CD14-positive monocyte (primary cell): ENCODE measurements at regions not wholly inside any gene's neighbourhood (a gene's known extent, or its start where the extent isn't known, plus 50 kb on each side); places are given as distances from the start of the nearest gene placed in this dataset.

ENCODE experiments used
- DNase-seq, 3 donors: peaks; one replicate each; pipeline ENCODE4 v3.0.0-alpha.2; 2011 to 2022
- H2AFZ ChIP-seq: 2 replicates; pipeline ENCODE4 v1.6.0; 2012; ENCODE audit warnings: mild to moderate bottlenecking, low read depth, low read length, inconsistent platforms; ENCODE audit not compliant: insufficient read depth, poor library complexity, severe bottlenecking
- H3K27ac ChIP-seq, 2 donors: 1 replicate in 1 of 2; 2 replicates in 1 of 2; pipeline ENCODE4 v1.5.1; 2012 to 2013; ENCODE audit warnings: low read length in 2 of 2, control low read depth in 1 of 2, inconsistent platforms in 1 of 2, low read depth in 1 of 2, mild to moderate bottlenecking in 1 of 2
- H3K27me3 ChIP-seq, 2 donors: one replicate each; pipeline versions ENCODE4 v1.6.0 to v1.6.1; 2011 to 2013; ENCODE audit warnings: low read length in 2 of 2; ENCODE audit not compliant: control insufficient read depth in 2 of 2, insufficient read depth in 2 of 2
- H3K36me3 ChIP-seq, 2 donors: replicated peaks in 1 of 2; 1 replicate in 1 of 2; 2 replicates in 1 of 2; pipeline versions ENCODE4 v1.5.1 to v1.6.1; 2012 to 2013; ENCODE audit warnings: low read length in 2 of 2, control low read depth in 1 of 2, inconsistent platforms in 1 of 2, mild to moderate bottlenecking in 1 of 2; ENCODE audit not compliant: insufficient read depth in 2 of 2, control insufficient read depth in 1 of 2
- H3K4me1 ChIP-seq, 2 donors: 1 replicate in 1 of 2; 2 replicates in 1 of 2; pipeline versions ENCODE4 v1.5.1 to v1.6.1; 2012 to 2013; ENCODE audit warnings: low read length in 2 of 2, control low read depth in 1 of 2, inconsistent platforms in 1 of 2, mild to moderate bottlenecking in 1 of 2, moderate library complexity in 1 of 2; ENCODE audit not compliant: insufficient read depth in 2 of 2, control insufficient read depth in 1 of 2
- H3K4me2 ChIP-seq: replicated peaks from 2 replicates; pipeline ENCODE3; 2012; ENCODE audit warnings: low read length, moderate library complexity, mild to moderate bottlenecking; ENCODE audit not compliant: poor library complexity, severe bottlenecking; ENCODE audit errors: extremely low read depth
- H3K4me3 ChIP-seq, 3 experiments: fragments of 200-600 bp in 1 of 3; sonication (generic) in 1 of 3; replicated peaks in 1 of 3; 1 replicate in 2 of 3; 2 replicates in 1 of 3; pipeline ENCODE4 v1.5.1; 2011 to 2013; ENCODE audit warnings: low read length in 3 of 3, mild to moderate bottlenecking in 3 of 3, control low read depth in 2 of 3, low read depth in 2 of 3, inconsistent platforms in 1 of 3, moderate library complexity in 1 of 3
- H3K79me2 ChIP-seq: 2 replicates; pipeline ENCODE4 v1.6.0; 2012; ENCODE audit warnings: mild to moderate bottlenecking, control low read depth, inconsistent platforms, low read length, moderate library complexity; ENCODE audit not compliant: insufficient read depth
- H3K9ac ChIP-seq: 2 replicates; pipeline ENCODE4 v1.6.0; 2017; ENCODE audit warnings: low read length, mild to moderate bottlenecking; ENCODE audit not compliant: insufficient read depth, poor library complexity, severe bottlenecking
- H3K9me3 ChIP-seq, 2 donors: replicated peaks in 1 of 2; 1 replicate in 1 of 2; 2 replicates in 1 of 2; pipeline versions ENCODE4 v1.5.1 to v1.6.1; 2012 to 2013; ENCODE audit warnings: low read length in 2 of 2, control low read depth in 1 of 2; ENCODE audit not compliant: control insufficient read depth in 1 of 2, insufficient read depth in 1 of 2
- H4K20me1 ChIP-seq: 2 replicates; pipeline ENCODE4 v1.6.0; 2012; ENCODE audit warnings: mild to moderate bottlenecking, low read length, control low read depth, moderate library complexity; ENCODE audit not compliant: insufficient read depth
- H3K27ac Mint-ChIP-seq, 7 donors: one replicate each; pipeline ENCODE4 v1.8.0; 2020; ENCODE audit warnings: mild to moderate bottlenecking in 7 of 7, mixed read lengths in 7 of 7, moderate library complexity in 6 of 7, inconsistent platforms in 2 of 7
- H3K27me3 Mint-ChIP-seq, 3 donors: one replicate each; pipeline ENCODE4 v1.8.0; 2021 to 2022; ENCODE audit warnings: low read depth in 3 of 3, mild to moderate bottlenecking in 3 of 3, mixed read lengths in 3 of 3, moderate library complexity in 3 of 3, inconsistent platforms in 1 of 3
- H3K36me3 Mint-ChIP-seq, 2 donors: one replicate each; pipeline ENCODE4 v1.8.0; 2020; ENCODE audit warnings: mixed read lengths in 2 of 2, inconsistent platforms in 1 of 2, mild to moderate bottlenecking in 1 of 2
- H3K4me1 Mint-ChIP-seq: one replicate; pipeline ENCODE4 v1.8.0; 2020; ENCODE audit warnings: mild to moderate bottlenecking, mixed read lengths
- H3K4me3 Mint-ChIP-seq, 2 donors: one replicate each; pipeline ENCODE4 v1.8.0; 2020; ENCODE audit warnings: mild to moderate bottlenecking in 2 of 2, mixed read lengths in 2 of 2, moderate library complexity in 1 of 2
- H3K9me3 Mint-ChIP-seq, 7 donors: one replicate each; pipeline ENCODE4 v1.8.0; 2020 to 2022; ENCODE audit warnings: mixed read lengths in 7 of 7, mild to moderate bottlenecking in 6 of 7, moderate library complexity in 6 of 7, inconsistent platforms in 2 of 7
- CTCF ChIP-seq: fragments of 200-600 bp; IDR thresholded peaks from one replicate; pipeline ENCODE4 v1.8.0; 2022; ENCODE audit warnings: antibody characterized with exemption, mild to moderate bottlenecking
- WGBS: methylation state at CpG from one replicate; pipeline ENCODE4 v1.1.5; 2013; ENCODE audit warnings: missing lambda C conversion rate; ENCODE audit not compliant: insufficient coverage; 5-methylcytosine and 5-hydroxymethylcytosine counted together
- intact Hi-C, 2 donors: fragments of 100-400 bp; cut with micrococcal nuclease; formaldehyde crosslinking; loops; one replicate each; pipeline versions ENCODE4 v1.15.0 to v1.15.1; 2023

- Mint-ChIP-seq H3K27me3 (peaks cover under 1 to 11% (median 5%) of the 10 kb centered on the region in 3 donors), H3K4me1 (peaks cover 2% of the 10 kb centered on the region), H3K9me3 (no peaks in the 10 kb centered on the region), H3K4me3 (no peak overlapping the region), H3K27ac (no peak overlapping the region), H3K36me3 (no peaks in the 10 kb centered on the region)
- intact Hi-C loops, result no loop called here
- H3K27ac ChIP-seq, result no peak overlapping the region
- H3K4me3 ChIP-seq, result no peak overlapping the region
- no peaks in the 10 kb centered on the region for H3K27me3 ChIP-seq
- H4K20me1 ChIP-seq, result no peaks in the 10 kb centered on the region
- no peak overlapping the region for H3K4me2 ChIP-seq
- 100% methylated on average over 4 of the region's 8 CpGs for WGBS
- no peak overlapping the region for H3K9ac ChIP-seq
- no peak overlapping the region for H2AFZ ChIP-seq
- no peak for TF ChIP-seq CTCF
- H3K79me2 ChIP-seq, result no peaks in the 10 kb centered on the region
- no peaks in the 10 kb centered on the region for H3K9me3 ChIP-seq
- no peak for DNase-seq
- no peaks in the 10 kb centered on the region for H3K4me1 ChIP-seq
- no peaks in the 10 kb centered on the region for H3K36me3 ChIP-seq
Measured at GRCh38 chr15:77808581-77809177, 176.0 kb upstream of the LINGO1 start.

- no peak overlapping the region for H3K9ac ChIP-seq
- Mint-ChIP-seq H3K9me3 (no peaks in the 10 kb centered on the region), H3K4me3 (no peak overlapping the region), H3K4me1 (peaks cover 2% of the 10 kb centered on the region), H3K36me3 (no peaks in the 10 kb centered on the region), H3K27ac (no peak overlapping the region), H3K27me3 (peaks cover 2 to 11% (median 4%) of the 10 kb centered on the region in 3 donors)
- WGBS, result 88% methylated on average over 5 of the region's 7 CpGs
- H3K9me3 ChIP-seq, result no peaks in the 10 kb centered on the region
- no peak overlapping the region for H2AFZ ChIP-seq
- intact Hi-C loops, result no loop called here
- no peak overlapping the region for H3K27ac ChIP-seq
- no peaks in the 10 kb centered on the region for H3K4me1 ChIP-seq
- no peaks in the 10 kb centered on the region for H4K20me1 ChIP-seq
- H3K4me2 ChIP-seq, result no peak overlapping the region
- no peak for TF ChIP-seq CTCF
- H3K36me3 ChIP-seq, result no peaks in the 10 kb centered on the region
- DNase-seq, result no peak
- no peaks in the 10 kb centered on the region for H3K27me3 ChIP-seq
- H3K4me3 ChIP-seq, result no peak overlapping the region
- H3K79me2 ChIP-seq, result no peaks in the 10 kb centered on the region
Measured at GRCh38 chr15:77808075-77808474, 175.4 kb upstream of the LINGO1 start.
